NCI-H226 (cell line): ENCODE measurements at regions not wholly inside any gene's neighbourhood (a gene's known extent, or its start where the extent isn't known, plus 50 kb on each side); places are given as distances from the start of the nearest gene placed in this dataset.
"Not testable (repeated sequence)": the region's sequence is repeated elsewhere in the genome, so short reads cannot be mapped to it uniquely, and the experiment has no call there.

Experiments used
- DNase-seq: peaks from one replicate; pipeline ENCODE4 v3.0.0-alpha.2; 2015

GRCh38 chr13:63843766-63844699 lies 2428.4 kb upstream of the PCDH20 start:
- DNase-seq = no peak

GRCh38 chr13:63842102-63842501 lies 2426.5 kb upstream of the PCDH20 start:
- no peak for DNase-seq

GRCh38 chr13:63840551-63841421 lies 2425.1 kb upstream of the PCDH20 start:
- DNase-seq = no peak

GRCh38 chr13:63838366-63839110 lies 2422.9 kb upstream of the PCDH20 start:
- no peak for DNase-seq

DNA sequence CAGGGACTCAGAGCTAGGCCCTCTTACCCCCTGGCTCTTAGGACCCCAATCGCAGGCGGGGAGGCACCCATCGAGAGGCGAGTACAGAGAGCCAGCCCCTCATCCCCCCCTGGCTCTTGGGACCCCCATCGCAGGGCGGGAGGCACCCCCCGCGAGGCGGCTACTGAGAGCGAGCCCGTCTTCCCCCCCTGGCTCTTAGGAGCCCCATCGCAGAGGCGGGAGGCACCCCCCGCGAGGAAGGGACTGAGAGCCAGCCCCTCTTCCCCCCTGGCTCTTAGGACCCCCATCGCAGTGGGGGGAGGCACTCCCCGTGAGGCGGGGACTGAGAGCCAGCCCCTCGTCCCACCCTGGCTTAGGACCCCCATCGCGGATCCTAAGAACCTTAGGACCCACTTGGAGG lies 2422.1 kb upstream of the PCDH20 start:
- not testable (repeated sequence) for DNase-seq

- not testable (repeated sequence) for DNase-seq
These were observed 2414.0 kb upstream of the PCDH20 start for GRCh38 chr13:63829609-63830008.

GRCh38 chr13:63821785-63822184 lies 2406.1 kb upstream of the PCDH20 start:
- not testable (repeated sequence) for DNase-seq

- not testable (repeated sequence) for DNase-seq
These were observed 2395.9 kb upstream of the PCDH20 start for GRCh38 chr13:63811428-63812004.

DNA sequence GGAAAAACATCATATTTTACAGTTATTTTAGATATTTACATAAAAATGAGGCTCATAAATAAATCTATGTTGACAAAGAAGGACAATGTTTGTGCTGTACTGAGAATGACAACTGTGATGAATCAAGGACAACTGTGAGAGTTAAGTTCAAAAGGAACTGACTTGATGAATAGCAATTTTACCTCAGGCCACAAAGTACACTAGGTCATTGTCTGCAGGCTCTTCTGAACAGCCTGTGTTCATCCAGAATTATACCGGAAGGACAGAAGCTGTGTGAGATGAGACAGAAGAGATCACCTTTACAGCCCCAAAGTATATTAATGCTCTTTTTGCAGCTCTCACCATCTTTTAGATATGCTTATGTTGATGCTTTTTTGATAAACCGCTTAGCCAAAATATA lies 2375.5 kb upstream of the PCDH20 start:
- not testable (repeated sequence) for DNase-seq

- no peak for DNase-seq
These were observed 2358.5 kb upstream of the PCDH20 start for GRCh38 chr13:63774133-63774532.

DNA sequence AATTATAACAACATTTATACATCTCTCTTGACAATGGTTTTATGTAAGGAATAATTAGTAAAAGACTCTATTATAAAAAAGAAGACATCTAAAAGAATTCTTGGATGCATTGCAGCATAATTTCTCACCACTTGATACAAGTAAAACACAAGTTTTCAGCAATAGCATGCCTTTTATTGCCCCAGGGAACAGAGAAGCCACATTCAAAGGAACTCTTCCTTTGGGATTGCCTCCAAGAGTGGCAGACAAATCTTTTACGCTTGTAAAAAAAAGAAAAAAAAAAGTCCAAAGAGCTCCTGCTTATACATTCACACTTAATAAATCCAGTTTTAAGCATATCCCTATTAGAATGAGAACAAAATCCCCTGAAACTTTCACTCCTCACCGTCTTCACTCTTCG lies 2357.8 kb upstream of the PCDH20 start:
- DNase-seq = no peak

DNA sequence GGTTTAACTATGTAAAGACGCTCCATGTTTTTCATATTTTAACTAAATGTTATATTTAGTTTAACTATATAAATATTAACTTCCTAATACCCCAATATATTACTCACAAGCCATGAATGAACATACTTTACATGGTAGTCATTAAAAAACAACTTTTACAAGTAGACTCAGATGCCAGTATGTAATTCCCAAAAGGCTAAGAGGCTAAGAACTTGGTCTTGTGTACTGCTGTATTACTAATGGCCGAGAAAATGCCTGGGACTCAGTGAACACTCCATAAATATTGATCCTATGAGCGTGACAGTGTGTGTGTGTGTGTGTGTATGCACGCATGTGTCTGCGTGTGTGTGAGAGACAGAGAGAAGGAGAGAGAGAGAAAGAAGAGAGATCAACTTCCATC lies 2342.0 kb upstream of the PCDH20 start:
- not testable (repeated sequence) for DNase-seq

DNA sequence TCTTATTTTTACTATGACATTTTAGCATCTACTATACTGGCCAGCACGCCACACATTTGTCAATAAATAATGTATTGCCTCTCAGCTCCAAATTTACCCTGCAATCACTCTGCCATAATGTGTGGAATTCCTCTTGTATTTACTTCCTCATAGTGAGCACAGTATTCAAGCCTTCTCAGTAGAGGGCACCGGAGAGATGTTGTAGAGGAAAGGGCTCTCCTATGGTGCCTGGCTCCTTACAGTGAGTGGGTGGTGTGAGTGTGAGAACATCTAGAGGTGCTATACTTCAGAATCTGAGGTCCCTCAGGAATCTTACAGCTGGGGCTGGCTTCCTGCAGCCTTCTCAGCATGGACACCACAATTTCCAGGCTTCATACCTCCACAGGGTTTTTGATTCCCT lies 2334.2 kb upstream of the PCDH20 start:
- DNase-seq = not testable (repeated sequence)

GRCh38 chr13:63741814-63742101 lies 2326.1 kb upstream of the PCDH20 start:
- not testable (repeated sequence) for DNase-seq

DNA sequence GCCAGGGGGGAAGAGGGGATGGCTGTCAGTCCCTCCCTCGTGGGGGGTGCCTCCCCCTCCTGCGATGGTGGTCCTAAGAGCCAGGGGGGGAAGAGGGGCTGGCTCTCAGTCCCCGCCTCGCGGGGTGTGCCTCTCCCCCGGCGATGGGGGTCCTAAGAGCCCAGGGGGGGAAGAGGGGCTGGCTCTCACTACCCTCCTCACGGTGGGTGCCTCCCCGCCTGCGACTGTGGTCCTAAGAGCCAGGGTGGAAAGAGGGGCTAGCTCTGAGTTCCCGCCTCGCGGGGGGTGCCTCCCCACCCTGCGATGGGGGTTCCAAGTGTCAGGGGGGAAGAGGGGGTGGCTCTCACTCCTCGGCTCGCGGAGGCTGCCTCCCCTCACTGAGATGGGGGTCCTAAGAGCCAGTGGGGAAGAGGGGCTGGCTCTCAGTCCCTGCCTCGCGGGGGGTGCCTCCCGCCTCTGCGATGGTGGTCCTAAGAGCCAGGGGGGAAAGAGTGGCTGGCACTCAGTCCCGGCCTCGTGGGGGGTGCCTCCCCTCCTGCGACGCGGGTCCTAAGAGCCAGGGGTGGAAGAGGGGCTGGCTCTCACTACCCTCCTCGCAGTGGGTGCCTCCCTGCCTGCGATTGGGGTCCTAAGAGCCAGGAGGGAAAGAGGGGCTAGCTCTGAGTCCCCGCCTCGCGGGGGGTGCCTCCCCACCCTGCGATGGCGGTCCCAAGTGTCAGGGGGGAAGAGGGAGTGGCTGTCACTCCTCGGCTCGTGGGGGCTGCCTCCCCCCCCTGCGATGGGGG lies 2325.6 kb upstream of the PCDH20 start:
- no peak for DNase-seq

- not testable (repeated sequence) for DNase-seq
These were observed 2323.6 kb upstream of the PCDH20 start for GRCh38 chr13:63739112-63739735.

GRCh38 chr13:63737418-63737817 lies 2321.8 kb upstream of the PCDH20 start:
- no peak for DNase-seq

DNA sequence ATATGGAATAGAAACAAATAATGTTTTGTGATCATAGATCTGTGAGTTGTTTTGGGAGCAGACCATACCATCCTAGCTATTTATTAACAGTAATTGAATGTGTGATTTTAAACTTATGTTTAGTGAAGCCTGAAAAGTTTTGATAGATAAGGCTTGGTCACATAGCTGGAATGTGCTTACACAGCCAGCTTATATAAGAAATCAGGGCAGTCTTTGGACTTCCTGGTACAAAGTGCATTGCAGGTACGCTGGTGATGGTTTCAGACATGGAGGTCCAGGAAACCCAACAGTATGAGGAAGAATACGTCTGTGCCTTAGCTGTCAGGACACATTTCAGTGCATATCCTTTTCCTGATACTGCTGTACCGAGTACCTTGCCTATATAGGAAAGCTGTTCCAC lies 2316.2 kb upstream of the PCDH20 start:
- no peak for DNase-seq

GRCh38 chr13:63712159-63712558 lies 2296.5 kb upstream of the PCDH20 start:
- not testable (repeated sequence) for DNase-seq

DNA sequence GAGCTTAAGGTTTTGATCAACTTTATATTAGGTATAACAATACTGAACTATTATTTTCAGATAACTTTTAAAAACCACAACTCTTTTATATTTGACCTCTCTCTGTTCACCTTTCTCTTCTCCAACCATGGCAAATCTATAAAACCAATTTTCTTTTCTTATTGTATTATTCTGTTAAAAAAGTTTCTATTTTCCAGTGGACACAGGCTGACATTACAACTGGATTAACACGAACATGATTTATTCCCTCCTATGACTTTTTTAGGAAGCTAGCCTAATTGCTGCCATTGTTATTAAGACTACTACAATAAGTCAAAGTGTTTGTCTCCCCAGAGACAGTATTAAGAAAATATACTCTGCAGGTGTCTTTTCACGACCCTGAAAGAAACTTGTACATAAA lies 2291.1 kb upstream of the PCDH20 start:
- no peak for DNase-seq

GRCh38 chr13:63704521-63704920 lies 2288.9 kb upstream of the PCDH20 start:
- DNase-seq = no peak
